Right atrium auricular region (tissue), 2 donors: ENCODE measurements at regions not wholly inside any gene's neighbourhood (a gene's known extent, or its start where the extent isn't known, plus 50 kb on each side); places are given as distances from the start of the nearest gene placed in this dataset.

ENCODE experiments used
- DNase-seq: peaks from one replicate; pipeline ENCODE4 v3.0.0-alpha.2; 2019; ENCODE audit warnings: low spot score
- H3K27ac ChIP-seq, 2 donors: fragments of 200-600 bp; sonication (generic); 1 replicate in 1 of 2; 2 replicates in 1 of 2; pipeline ENCODE4 v1.5.1; 2016 to 2019
- H3K27me3 ChIP-seq, 2 donors: fragments of 200-600 bp; sonication (generic); one replicate each; pipeline versions ENCODE4 v1.5.1 to v1.6.0; 2017 to 2019
- H3K36me3 ChIP-seq: fragments of 200-600 bp; sonication (generic); one replicate; pipeline ENCODE4 v1.5.1; 2016
- H3K4me1 ChIP-seq, 2 donors: fragments of 200-600 bp; sonication (generic); one replicate each; pipeline versions ENCODE4 v1.5.1 to v1.6.0; 2017 to 2019
- H3K4me3 ChIP-seq, 2 donors: fragments of 200-600 bp; sonication (generic); 1 replicate in 1 of 2; 2 replicates in 1 of 2; pipeline ENCODE4 v1.5.1; 2017 to 2019; ENCODE audit warnings: mild to moderate bottlenecking in 1 of 2, moderate library complexity in 1 of 2
- H3K9me3 ChIP-seq, 2 donors: fragments of 200-600 bp; sonication (generic); one replicate each; pipeline ENCODE4 v1.5.1; 2019
- TF ChIP-seq, protein P1 (sequence below), 2 donors: fragments of 200-600 bp; sonication (generic); IDR thresholded peaks; one replicate each; pipeline ENCODE4 v1.5.1; 2019; ENCODE audit warnings: antibody characterized with exemption in 2 of 2

- Histone ChIP-seq H3K27me3 (no peaks in the 10 kb centered on the region), H3K27ac (no peak overlapping the region), H3K9me3 (no peaks in the 10 kb centered on the region), H3K36me3 (no peaks in the 10 kb centered on the region), H3K4me3 (no peak overlapping the region), H3K4me1 (no peaks in the 10 kb centered on the region)
- DNase-seq: no peak
- TF ChIP-seq, protein P1, sequence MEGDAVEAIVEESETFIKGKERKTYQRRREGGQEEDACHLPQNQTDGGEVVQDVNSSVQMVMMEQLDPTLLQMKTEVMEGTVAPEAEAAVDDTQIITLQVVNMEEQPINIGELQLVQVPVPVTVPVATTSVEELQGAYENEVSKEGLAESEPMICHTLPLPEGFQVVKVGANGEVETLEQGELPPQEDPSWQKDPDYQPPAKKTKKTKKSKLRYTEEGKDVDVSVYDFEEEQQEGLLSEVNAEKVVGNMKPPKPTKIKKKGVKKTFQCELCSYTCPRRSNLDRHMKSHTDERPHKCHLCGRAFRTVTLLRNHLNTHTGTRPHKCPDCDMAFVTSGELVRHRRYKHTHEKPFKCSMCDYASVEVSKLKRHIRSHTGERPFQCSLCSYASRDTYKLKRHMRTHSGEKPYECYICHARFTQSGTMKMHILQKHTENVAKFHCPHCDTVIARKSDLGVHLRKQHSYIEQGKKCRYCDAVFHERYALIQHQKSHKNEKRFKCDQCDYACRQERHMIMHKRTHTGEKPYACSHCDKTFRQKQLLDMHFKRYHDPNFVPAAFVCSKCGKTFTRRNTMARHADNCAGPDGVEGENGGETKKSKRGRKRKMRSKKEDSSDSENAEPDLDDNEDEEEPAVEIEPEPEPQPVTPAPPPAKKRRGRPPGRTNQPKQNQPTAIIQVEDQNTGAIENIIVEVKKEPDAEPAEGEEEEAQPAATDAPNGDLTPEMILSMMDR (IDR thresholded peaks at IDR 0.05): no peak
Measured at GRCh38 chr9:22731786-22732185, 285.2 kb downstream of the DMRTA1 start.

- H3K4me1 ChIP-seq: no peaks in the 10 kb centered on the region
- TF ChIP-seq, protein P1 (IDR thresholded peaks at IDR 0.05): no peak
- no peak for DNase-seq
Measured at GRCh38 chr9:22739712-22740111, 293.1 kb downstream of the DMRTA1 start.

GRCh38 chr9:22740781-22741180 lies 294.2 kb downstream of the DMRTA1 start:
- H3K9me3 ChIP-seq: no peaks in the 10 kb centered on the region
- H3K4me1 ChIP-seq: no peaks in the 10 kb centered on the region
- no peak overlapping the region for H3K4me3 ChIP-seq
- no peaks in the 10 kb centered on the region for H3K36me3 ChIP-seq
- TF ChIP-seq, protein P1 (IDR thresholded peaks at IDR 0.05): no peak
- H3K27me3 ChIP-seq: no peaks in the 10 kb centered on the region
- DNase-seq: no peak
- H3K27ac ChIP-seq: no peak overlapping the region

More at GRCh38 chr9:22739712-22740111, 293.1 kb downstream of the DMRTA1 start:
- Histone ChIP-seq H3K9me3 (no peaks in the 10 kb centered on the region), H3K4me3 (no peak overlapping the region), H3K27ac (no peak overlapping the region), H3K27me3 (no peaks in the 10 kb centered on the region), H3K36me3 (no peaks in the 10 kb centered on the region)

DNA sequence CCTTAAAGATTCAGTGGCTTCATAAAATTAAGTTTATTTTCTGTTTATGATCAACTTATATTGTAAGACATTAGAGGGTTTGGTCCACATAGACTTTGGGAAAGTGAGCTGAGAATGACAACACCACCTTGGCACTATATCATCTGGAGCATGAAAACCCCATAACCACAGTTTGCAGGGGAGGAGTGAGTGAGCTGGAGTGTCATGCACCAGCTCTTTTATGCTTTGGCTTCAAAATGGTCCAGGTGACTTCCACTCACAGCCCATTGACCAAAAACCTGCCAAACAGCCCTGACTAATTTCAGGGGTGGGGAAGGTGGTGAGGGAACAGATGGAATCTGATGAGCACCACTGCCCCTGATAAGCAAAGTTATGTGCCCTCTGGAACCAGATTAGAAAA lies 295.8 kb downstream of the DMRTA1 start:
- H3K4me3 ChIP-seq: no peak overlapping the region
- H3K9me3 ChIP-seq: no peaks in the 10 kb centered on the region
- H3K36me3 ChIP-seq: no peaks in the 10 kb centered on the region
- no peaks in the 10 kb centered on the region for H3K4me1 ChIP-seq
- H3K27me3 ChIP-seq: no peaks in the 10 kb centered on the region
- TF ChIP-seq, protein P1 (IDR thresholded peaks at IDR 0.05): no peak
- no peak for DNase-seq
- no peak overlapping the region for H3K27ac ChIP-seq

- H3K4me3 ChIP-seq: no peak overlapping the region
- no peaks in the 10 kb centered on the region for H3K4me1 ChIP-seq
- H3K36me3 ChIP-seq: no peaks in the 10 kb centered on the region
- no peak for DNase-seq
- no peaks in the 10 kb centered on the region for H3K9me3 ChIP-seq
- TF ChIP-seq, protein P1 (IDR thresholded peaks at IDR 0.05): no peak
- H3K27ac ChIP-seq: no peak overlapping the region
- no peaks in the 10 kb centered on the region for H3K27me3 ChIP-seq
Measured at GRCh38 chr9:22773501-22774220, 327.0 kb downstream of the DMRTA1 start.

GRCh38 chr9:22790329-22790728 lies 343.7 kb downstream of the DMRTA1 start:
- no peaks in the 10 kb centered on the region for H3K36me3 ChIP-seq
- no peaks in the 10 kb centered on the region for H3K9me3 ChIP-seq
- H3K4me3 ChIP-seq: no peak overlapping the region
- H3K27me3 ChIP-seq: no peaks in the 10 kb centered on the region
- H3K4me1 ChIP-seq: no peaks in the 10 kb centered on the region
- no peak for DNase-seq
- TF ChIP-seq, protein P1 (IDR thresholded peaks at IDR 0.05): no peak
- H3K27ac ChIP-seq: no peak overlapping the region
